CD4-positive, alpha-beta T cell treated with Interleukin-17A for 1 hour (primary cell): ENCODE measurements at regions not wholly inside any gene's neighbourhood (a gene's known extent, or its start where the extent isn't known, plus 50 kb on each side); places are given as distances from the start of the nearest gene placed in this dataset.
"Not testable (repeated sequence)": the region's sequence is repeated elsewhere in the genome, so short reads cannot be mapped to it uniquely, and the experiment has no call there.

Source experiments
- DNase-seq: peaks from one replicate; pipeline ENCODE4 v3.0.0-alpha.2; 2020

- not testable (repeated sequence) for DNase-seq
Observed at GRCh38 chr3:16711691-16712090, 106.5 kb upstream of the DAZL start.

GRCh38 chr3:16715281-16715680 is 110.1 kb upstream of the DAZL start:
- DNase-seq, result no peak

- no peak for DNase-seq
Observed at GRCh38 chr3:16719426-16719825, 114.2 kb upstream of the DAZL start.

- DNase-seq, result no peak
Observed at GRCh38 chr3:16720367-16720940, 115.2 kb upstream of the DAZL start.

GRCh38 chr3:16721494-16721893 is 116.3 kb upstream of the DAZL start:
- DNase-seq, result no peak

- DNase-seq, result peak; percentile 4
Observed at GRCh38 chr3:16723978-16724377, 118.8 kb upstream of the DAZL start.

- no peak for DNase-seq
Observed at GRCh38 chr3:16724487-16724886, 119.3 kb upstream of the DAZL start.

- DNase-seq, result no peak
Observed at GRCh38 chr3:16725972-16726371, 120.7 kb upstream of the DAZL start.

GRCh38 chr3:16728770-16729745 is 123.8 kb upstream of the DAZL start:
- no peak for DNase-seq

- no peak for DNase-seq
Observed at GRCh38 chr3:16738451-16738850, 133.2 kb upstream of the DAZL start.

- no peak for DNase-seq
Observed at GRCh38 chr3:16739541-16740105, 134.4 kb upstream of the DAZL start.

- no peak for DNase-seq
Observed at GRCh38 chr3:16740515-16740914, 135.3 kb upstream of the DAZL start.

- DNase-seq, result no peak
Observed at GRCh38 chr3:16741103-16741758, 136.0 kb upstream of the DAZL start.

GRCh38 chr3:16741890-16742289 is 136.7 kb upstream of the DAZL start:
- DNase-seq, result no peak

GRCh38 chr3:16743276-16743675 is 138.1 kb upstream of the DAZL start:
- DNase-seq, result no peak

GRCh38 chr3:16759227-16759903 is 125.4 kb upstream of the PLCL2 start:
- no peak for DNase-seq

- no peak for DNase-seq
Observed at GRCh38 chr3:16761571-16761970, 123.2 kb upstream of the PLCL2 start.

GRCh38 chr3:16765661-16766060 is 119.1 kb upstream of the PLCL2 start:
- no peak for DNase-seq

GRCh38 chr3:16767006-16767405 is 117.7 kb upstream of the PLCL2 start:
- no peak for DNase-seq

GRCh38 chr3:16768014-16768413 is 116.7 kb upstream of the PLCL2 start:
- DNase-seq, result no peak

GRCh38 chr3:16768956-16769355 is 115.8 kb upstream of the PLCL2 start:
- no peak for DNase-seq

GRCh38 chr3:16769525-16769924 is 115.2 kb upstream of the PLCL2 start:
- no peak for DNase-seq

- DNase-seq, result no peak
Observed at GRCh38 chr3:16770021-16770420, 114.7 kb upstream of the PLCL2 start.
